ENCODE measurements at regions not wholly inside any gene's neighbourhood (a gene's known extent, or its start where the extent isn't known, plus 50 kb on each side); places are given as distances from the start of the nearest gene placed in this dataset.
"Not testable (repeated sequence)": the region's sequence is repeated elsewhere in the genome, so short reads cannot be mapped to it uniquely, and the experiment has no call there.

- H3K27me3 ChIP-seq (ENCODE audit: control insufficient read depth, insufficient read depth, low read length) = peaks cover 5% of the 10 kb centered on the region
- Mint-ChIP-seq H3K27ac (no peak overlapping the region), H3K27me3 (peaks cover 38% of the 10 kb centered on the region), H3K9me3 (peaks cover 0 to 2% (median 0%) of the 10 kb centered on the region in 7 donors), H3K4me3 (no peak overlapping the region), H3K36me3 (no peaks in the 10 kb centered on the region), H3K4me1 (no peaks in the 10 kb centered on the region)
- H3K4me3 ChIP-seq (ENCODE audit: low read depth, low read length) = no peak overlapping the region
- H3K36me3 ChIP-seq (ENCODE audit: control insufficient read depth, insufficient read depth, low read length) = no peaks in the 10 kb centered on the region
- ATAC-seq (ENCODE audit: low read depth in 2 of 2) (no peak), DNase-seq (no peak)
- H3K27ac ChIP-seq (ENCODE audit: insufficient read depth, low read length, poor library complexity, severe bottlenecking) = no peak overlapping the region
- no peaks in the 10 kb centered on the region for H3K4me1 ChIP-seq (ENCODE audit: control insufficient read depth, insufficient read depth, low read length, poor library complexity, severe bottlenecking)
- no peaks in the 10 kb centered on the region for H3K9me3 ChIP-seq (ENCODE audit: control insufficient read depth in 2 of 2, low read length in 2 of 2)
These were observed 52.3 kb upstream of the CNOT10 start for GRCh38 chr3:32632533-32633265.

DNA sequence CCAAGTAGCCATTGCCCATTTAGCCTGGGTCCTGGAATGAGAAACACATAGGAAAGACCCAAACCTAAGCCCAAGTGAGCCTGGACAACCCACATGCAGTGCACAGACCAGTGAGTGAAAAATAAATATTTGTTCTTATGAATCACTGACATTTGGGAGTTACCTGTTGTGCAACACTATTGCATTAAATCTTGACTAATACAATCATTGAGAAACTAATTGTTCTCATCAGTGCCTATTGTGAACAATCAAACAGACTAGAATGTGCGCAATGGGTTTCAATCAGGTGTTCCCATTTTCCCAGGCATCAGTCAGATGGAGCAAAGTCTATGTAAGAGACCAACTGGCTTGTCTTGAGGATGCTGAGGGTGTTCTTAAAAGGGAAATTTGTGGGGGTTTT lies 54.7 kb upstream of the CNOT10 start:
- H3K36me3 Mint-ChIP-seq = no peaks in the 10 kb centered on the region
- H3K4me3 Mint-ChIP-seq = no peak overlapping the region
- H3K4me3 ChIP-seq (ENCODE audit: low read depth, low read length) = no peak overlapping the region
- H3K4me1 Mint-ChIP-seq = no peaks in the 10 kb centered on the region
- H3K9me3 ChIP-seq (ENCODE audit: control insufficient read depth in 2 of 2, low read length in 2 of 2) = no peaks in the 10 kb centered on the region
- no peak overlapping the region for H3K27ac ChIP-seq (ENCODE audit: insufficient read depth, low read length, poor library complexity, severe bottlenecking)
- no peak overlapping the region for H3K27ac Mint-ChIP-seq
- ATAC-seq (ENCODE audit: low read depth in 2 of 2) = no peak
- H3K36me3 ChIP-seq (ENCODE audit: control insufficient read depth, insufficient read depth, low read length) = no peaks in the 10 kb centered on the region
- peaks cover 0 to 2% (median 0%) of the 10 kb centered on the region in 7 donors for H3K9me3 Mint-ChIP-seq
- no peaks in the 10 kb centered on the region for H3K4me1 ChIP-seq (ENCODE audit: control insufficient read depth, insufficient read depth, low read length, poor library complexity, severe bottlenecking)
- DNase-seq = no peak
- H3K27me3 ChIP-seq (ENCODE audit: control insufficient read depth, insufficient read depth, low read length) = peaks cover 5% of the 10 kb centered on the region
- peaks cover 31% of the 10 kb centered on the region for H3K27me3 Mint-ChIP-seq

DNA sequence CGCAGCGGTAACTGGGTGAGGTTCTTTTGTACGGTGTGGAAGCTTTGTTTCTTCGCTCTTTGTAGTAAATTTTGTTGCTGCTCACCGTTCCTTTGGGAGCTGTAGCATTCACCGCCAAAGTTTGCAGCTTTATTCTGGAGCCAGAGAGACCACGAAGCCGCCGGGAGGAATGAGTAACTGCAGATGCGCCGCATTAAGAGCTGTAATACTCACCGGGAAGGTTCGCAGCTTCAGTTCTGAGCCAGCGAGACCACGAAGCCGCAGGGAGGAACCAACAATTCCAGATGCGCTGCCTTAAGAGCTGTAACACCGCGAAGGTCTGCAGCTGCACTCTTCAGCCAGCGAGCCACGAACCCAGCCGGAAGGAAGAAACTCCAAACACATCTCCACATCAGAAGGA lies 56.0 kb upstream of the DYNC1LI1 start:
- H3K27ac Mint-ChIP-seq = no peak overlapping the region
- H3K36me3 Mint-ChIP-seq = no peaks in the 10 kb centered on the region
- no peak overlapping the region for H3K4me3 Mint-ChIP-seq
- peaks cover 42% of the 10 kb centered on the region for H3K27me3 Mint-ChIP-seq
- H3K9me3 Mint-ChIP-seq = no peaks in the 10 kb centered on the region
- DNase-seq = no peak
- H3K27me3 ChIP-seq (ENCODE audit: control insufficient read depth, insufficient read depth, low read length) = no peaks in the 10 kb centered on the region
- no peak overlapping the region for H3K4me3 ChIP-seq (ENCODE audit: low read depth, low read length)
- no peaks in the 10 kb centered on the region for H3K9me3 ChIP-seq (ENCODE audit: control insufficient read depth in 2 of 2, low read length in 2 of 2)
- no peak for ATAC-seq (ENCODE audit: low read depth in 2 of 2)
- H3K27ac ChIP-seq (ENCODE audit: insufficient read depth, low read length, poor library complexity, severe bottlenecking) = no peak overlapping the region
- H3K36me3 ChIP-seq (ENCODE audit: control insufficient read depth, insufficient read depth, low read length) = no peaks in the 10 kb centered on the region
- H3K4me1 Mint-ChIP-seq = no peaks in the 10 kb centered on the region
- no peaks in the 10 kb centered on the region for H3K4me1 ChIP-seq (ENCODE audit: control insufficient read depth, insufficient read depth, low read length, poor library complexity, severe bottlenecking)

- H3K4me1 Mint-ChIP-seq; DNase-seq; H3K9me3 ChIP-seq (ENCODE audit: control insufficient read depth in 2 of 2, low read length in 2 of 2); H3K4me3 ChIP-seq (ENCODE audit: low read depth, low read length); H3K36me3 ChIP-seq (ENCODE audit: control insufficient read depth, insufficient read depth, low read length); ATAC-seq (ENCODE audit: low read depth in 2 of 2); H3K27ac Mint-ChIP-seq; H3K27ac ChIP-seq (ENCODE audit: insufficient read depth, low read length, poor library complexity, severe bottlenecking); H3K9me3 Mint-ChIP-seq; H3K4me1 ChIP-seq (ENCODE audit: control insufficient read depth, insufficient read depth, low read length, poor library complexity, severe bottlenecking); H3K27me3 ChIP-seq (ENCODE audit: control insufficient read depth, insufficient read depth, low read length); H3K36me3 Mint-ChIP-seq; H3K4me3 Mint-ChIP-seq: not testable (repeated sequence)
- H3K27me3 Mint-ChIP-seq = peaks cover 49% of the 10 kb centered on the region
These were observed 55.0 kb upstream of the DYNC1LI1 start for GRCh38 chr3:32625543-32626176.

GRCh38 chr3:32623532-32623931 lies 52.9 kb upstream of the DYNC1LI1 start:
- no peak overlapping the region for H3K27ac ChIP-seq (ENCODE audit: insufficient read depth, low read length, poor library complexity, severe bottlenecking)
- Mint-ChIP-seq H3K27me3 (peaks cover 48% of the 10 kb centered on the region), H3K27ac (no peak overlapping the region), H3K36me3 (no peaks in the 10 kb centered on the region), H3K9me3 (peaks cover 0 to 19% (median 2%) of the 10 kb centered on the region in 7 donors), H3K4me3 (no peak overlapping the region), H3K4me1 (no peaks in the 10 kb centered on the region)
- ATAC-seq (ENCODE audit: low read depth in 2 of 2) = no peak
- peaks cover 6% of the 10 kb centered on the region for H3K27me3 ChIP-seq (ENCODE audit: control insufficient read depth, insufficient read depth, low read length)
- DNase-seq = no peak
- H3K4me3 ChIP-seq (ENCODE audit: low read depth, low read length) = no peak overlapping the region
- no peaks in the 10 kb centered on the region for H3K36me3 ChIP-seq (ENCODE audit: control insufficient read depth, insufficient read depth, low read length)
- no peaks in the 10 kb centered on the region for H3K4me1 ChIP-seq (ENCODE audit: control insufficient read depth, insufficient read depth, low read length, poor library complexity, severe bottlenecking)
- H3K9me3 ChIP-seq (ENCODE audit: control insufficient read depth in 2 of 2, low read length in 2 of 2) = peaks cover 0 to 3% of the 10 kb centered on the region in 2 experiments

GRCh38 chr3:32621466-32621865 lies 50.8 kb upstream of the DYNC1LI1 start:
- Histone ChIP-seq H3K4me1 (ENCODE audit: control insufficient read depth, insufficient read depth, low read length, poor library complexity, severe bottlenecking) (no peaks in the 10 kb centered on the region), H3K4me3 (ENCODE audit: low read depth, low read length) (no peak overlapping the region), H3K27me3 (ENCODE audit: control insufficient read depth, insufficient read depth, low read length) (peaks cover 9% of the 10 kb centered on the region), H3K27ac (ENCODE audit: insufficient read depth, low read length, poor library complexity, severe bottlenecking) (no peak overlapping the region), H3K36me3 (ENCODE audit: control insufficient read depth, insufficient read depth, low read length) (no peaks in the 10 kb centered on the region), H3K9me3 (ENCODE audit: control insufficient read depth in 2 of 2, low read length in 2 of 2) (peaks cover 0 to 3% of the 10 kb centered on the region in 2 experiments)
- DNase-seq (no peak), ATAC-seq (ENCODE audit: low read depth in 2 of 2) (no peak)
- H3K27me3 Mint-ChIP-seq = peaks cover 51% of the 10 kb centered on the region
- H3K27ac Mint-ChIP-seq = no peak overlapping the region
- H3K4me3 Mint-ChIP-seq = no peak overlapping the region
- H3K36me3 Mint-ChIP-seq = no peaks in the 10 kb centered on the region
- no peaks in the 10 kb centered on the region for H3K4me1 Mint-ChIP-seq
- H3K9me3 Mint-ChIP-seq = peaks cover 0 to 19% (median 2%) of the 10 kb centered on the region in 7 donors

DNA sequence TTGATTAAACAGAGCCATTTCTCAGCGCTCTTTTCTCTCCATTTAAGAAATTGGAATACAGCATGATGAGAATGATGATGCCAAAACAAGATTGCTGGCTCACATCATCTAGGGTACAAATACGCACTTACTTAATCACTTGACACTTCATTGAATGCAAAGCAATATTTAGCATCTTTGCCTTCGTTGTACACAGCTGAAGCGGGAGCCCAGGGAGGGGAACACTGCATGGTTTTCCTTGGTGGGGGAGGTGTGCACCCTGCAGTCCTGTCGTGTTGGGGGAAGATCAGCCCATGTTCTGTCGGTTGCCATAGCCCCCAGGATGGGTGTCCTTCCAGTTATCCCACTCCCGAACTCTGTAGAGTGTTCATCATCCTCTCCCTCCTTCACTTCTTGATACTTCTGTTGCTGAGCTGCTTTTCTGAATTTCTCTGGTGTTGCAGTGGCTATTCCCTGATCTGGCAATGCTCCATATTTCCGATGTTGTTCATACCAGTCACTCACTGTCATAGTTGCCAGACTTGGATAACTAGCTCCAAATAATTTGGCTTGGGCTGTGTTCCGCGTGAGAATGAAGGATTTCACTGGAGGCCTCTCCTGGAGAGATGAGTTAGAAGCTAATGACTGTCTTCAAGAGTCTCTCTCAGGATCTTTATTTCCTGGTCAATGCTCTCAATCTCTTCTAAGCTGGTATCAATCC lies 50.1 kb upstream of the DYNC1LI1 start:
- Mint-ChIP-seq H3K9me3 (peaks cover 0 to 19% (median 2%) of the 10 kb centered on the region in 7 donors), H3K4me3 (no peak overlapping the region)
- DNase-seq = no peak

More for the DNA sequence above, 50.1 kb upstream of the DYNC1LI1 start:
- Mint-ChIP-seq H3K27ac (no peak overlapping the region), H3K36me3 (no peaks in the 10 kb centered on the region), H3K27me3 (peaks cover 51% of the 10 kb centered on the region), H3K4me1 (no peaks in the 10 kb centered on the region)
- H3K9me3 ChIP-seq (ENCODE audit: control insufficient read depth in 2 of 2, low read length in 2 of 2) = peaks cover 0 to 3% of the 10 kb centered on the region in 2 experiments
- no peak for ATAC-seq (ENCODE audit: low read depth in 2 of 2)
- no peak overlapping the region for H3K27ac ChIP-seq (ENCODE audit: insufficient read depth, low read length, poor library complexity, severe bottlenecking)
- peaks cover 9% of the 10 kb centered on the region for H3K27me3 ChIP-seq (ENCODE audit: control insufficient read depth, insufficient read depth, low read length)
- no peak overlapping the region for H3K4me3 ChIP-seq (ENCODE audit: low read depth, low read length)
- no peaks in the 10 kb centered on the region for H3K36me3 ChIP-seq (ENCODE audit: control insufficient read depth, insufficient read depth, low read length)
- H3K4me1 ChIP-seq (ENCODE audit: control insufficient read depth, insufficient read depth, low read length, poor library complexity, severe bottlenecking) = no peaks in the 10 kb centered on the region

Data from CD4-positive, CD25-positive, alpha-beta regulatory T cell (primary cell).